ENCODE measurements at regions not wholly inside any gene's neighbourhood (a gene's known extent, or its start where the extent isn't known, plus 50 kb on each side); places are given as distances from the start of the nearest gene placed in this dataset.
"Not testable (repeated sequence)": the region's sequence is repeated elsewhere in the genome, so short reads cannot be mapped to it uniquely, and the experiment has no call there.

DNA sequence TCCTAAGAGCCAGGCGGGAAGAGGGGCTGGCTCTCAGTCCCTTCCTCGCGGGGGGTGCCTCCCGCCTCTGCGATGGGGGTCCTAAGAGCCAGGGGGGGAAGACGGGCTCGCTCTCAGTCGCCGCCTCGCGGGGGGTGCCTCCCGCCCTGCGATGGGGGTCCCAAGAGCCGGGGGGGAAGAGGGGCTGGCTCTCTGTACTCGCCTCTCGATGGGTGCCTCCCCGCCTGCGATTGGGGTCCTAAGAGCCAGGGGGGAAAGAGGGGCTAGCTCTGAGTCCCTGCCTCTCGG, 2326.1 kb upstream of the PCDH20 start:
- not testable (repeated sequence) for H3K36me3 Mint-ChIP-seq (ENCODE audit: low read depth); DNase-seq; H3K27me3 Mint-ChIP-seq

DNA sequence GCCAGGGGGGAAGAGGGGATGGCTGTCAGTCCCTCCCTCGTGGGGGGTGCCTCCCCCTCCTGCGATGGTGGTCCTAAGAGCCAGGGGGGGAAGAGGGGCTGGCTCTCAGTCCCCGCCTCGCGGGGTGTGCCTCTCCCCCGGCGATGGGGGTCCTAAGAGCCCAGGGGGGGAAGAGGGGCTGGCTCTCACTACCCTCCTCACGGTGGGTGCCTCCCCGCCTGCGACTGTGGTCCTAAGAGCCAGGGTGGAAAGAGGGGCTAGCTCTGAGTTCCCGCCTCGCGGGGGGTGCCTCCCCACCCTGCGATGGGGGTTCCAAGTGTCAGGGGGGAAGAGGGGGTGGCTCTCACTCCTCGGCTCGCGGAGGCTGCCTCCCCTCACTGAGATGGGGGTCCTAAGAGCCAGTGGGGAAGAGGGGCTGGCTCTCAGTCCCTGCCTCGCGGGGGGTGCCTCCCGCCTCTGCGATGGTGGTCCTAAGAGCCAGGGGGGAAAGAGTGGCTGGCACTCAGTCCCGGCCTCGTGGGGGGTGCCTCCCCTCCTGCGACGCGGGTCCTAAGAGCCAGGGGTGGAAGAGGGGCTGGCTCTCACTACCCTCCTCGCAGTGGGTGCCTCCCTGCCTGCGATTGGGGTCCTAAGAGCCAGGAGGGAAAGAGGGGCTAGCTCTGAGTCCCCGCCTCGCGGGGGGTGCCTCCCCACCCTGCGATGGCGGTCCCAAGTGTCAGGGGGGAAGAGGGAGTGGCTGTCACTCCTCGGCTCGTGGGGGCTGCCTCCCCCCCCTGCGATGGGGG, 2325.6 kb upstream of the PCDH20 start:
- H3K4me3 ChIP-seq (ENCODE audit: low read length): no peak overlapping the region
- no peaks in the 10 kb centered on the region for H3K9me3 Mint-ChIP-seq
- H3K27ac Mint-ChIP-seq: no peak overlapping the region
- no peaks in the 10 kb centered on the region for H3K4me1 Mint-ChIP-seq (ENCODE audit: low read depth)
- CTCF ChIA-PET: no interaction called here
- H3K27me3 Mint-ChIP-seq: no peaks in the 10 kb centered on the region
- no peaks in the 10 kb centered on the region for H3K36me3 Mint-ChIP-seq (ENCODE audit: low read depth)
- H3K9me3 ChIP-seq (ENCODE audit: control insufficient read depth in 1 of 2, insufficient read depth in 1 of 2, low read length in 2 of 2): peaks cover 0 to 47% of the 10 kb centered on the region in 2 experiments
- TF ChIP-seq, protein P1, sequence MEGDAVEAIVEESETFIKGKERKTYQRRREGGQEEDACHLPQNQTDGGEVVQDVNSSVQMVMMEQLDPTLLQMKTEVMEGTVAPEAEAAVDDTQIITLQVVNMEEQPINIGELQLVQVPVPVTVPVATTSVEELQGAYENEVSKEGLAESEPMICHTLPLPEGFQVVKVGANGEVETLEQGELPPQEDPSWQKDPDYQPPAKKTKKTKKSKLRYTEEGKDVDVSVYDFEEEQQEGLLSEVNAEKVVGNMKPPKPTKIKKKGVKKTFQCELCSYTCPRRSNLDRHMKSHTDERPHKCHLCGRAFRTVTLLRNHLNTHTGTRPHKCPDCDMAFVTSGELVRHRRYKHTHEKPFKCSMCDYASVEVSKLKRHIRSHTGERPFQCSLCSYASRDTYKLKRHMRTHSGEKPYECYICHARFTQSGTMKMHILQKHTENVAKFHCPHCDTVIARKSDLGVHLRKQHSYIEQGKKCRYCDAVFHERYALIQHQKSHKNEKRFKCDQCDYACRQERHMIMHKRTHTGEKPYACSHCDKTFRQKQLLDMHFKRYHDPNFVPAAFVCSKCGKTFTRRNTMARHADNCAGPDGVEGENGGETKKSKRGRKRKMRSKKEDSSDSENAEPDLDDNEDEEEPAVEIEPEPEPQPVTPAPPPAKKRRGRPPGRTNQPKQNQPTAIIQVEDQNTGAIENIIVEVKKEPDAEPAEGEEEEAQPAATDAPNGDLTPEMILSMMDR (IDR thresholded peaks at IDR 0.05): no peak
- no peaks in the 10 kb centered on the region for H3K27me3 ChIP-seq (ENCODE audit: control insufficient read depth in 1 of 2, insufficient read depth in 2 of 2, low read length in 2 of 2)
- intact Hi-C loops (cut with DNase I, micrococcal nuclease): no loop called here
- H3K4me3 Mint-ChIP-seq: no peak overlapping the region
- H3K27ac ChIP-seq (ENCODE audit: low read depth in 1 of 2, low read length in 2 of 2): no peak overlapping the region
- peak in 1 of 14 experiments; percentile 8 for DNase-seq
- no peaks in the 10 kb centered on the region for H3K36me3 ChIP-seq (ENCODE audit: insufficient read depth, low read length)
- POLR2A ChIA-PET: no interaction called here
- ATAC-seq (ENCODE audit: poor library complexity): no peak
- H3K4me1 ChIP-seq (ENCODE audit: insufficient read depth, low read length): no peaks in the 10 kb centered on the region

More for the DNA sequence above, 2326.1 kb upstream of the PCDH20 start:
- H3K27ac Mint-ChIP-seq; H3K4me3 ChIP-seq (ENCODE audit: low read length); H3K27ac ChIP-seq (ENCODE audit: low read depth in 1 of 2, low read length in 2 of 2); H3K4me3 Mint-ChIP-seq; H3K4me1 ChIP-seq (ENCODE audit: insufficient read depth, low read length); H3K36me3 ChIP-seq (ENCODE audit: insufficient read depth, low read length); H3K9me3 Mint-ChIP-seq; intact Hi-C loops (cut with DNase I, micrococcal nuclease); POLR2A ChIA-PET; H3K27me3 ChIP-seq (ENCODE audit: control insufficient read depth in 1 of 2, insufficient read depth in 2 of 2, low read length in 2 of 2); H3K4me1 Mint-ChIP-seq (ENCODE audit: low read depth); ATAC-seq (ENCODE audit: poor library complexity); CTCF ChIA-PET: not testable (repeated sequence)
- H3K9me3 ChIP-seq (ENCODE audit: control insufficient read depth in 1 of 2, insufficient read depth in 1 of 2, low read length in 2 of 2): peaks cover 0 to 47% of the 10 kb centered on the region in 2 experiments

DNA sequence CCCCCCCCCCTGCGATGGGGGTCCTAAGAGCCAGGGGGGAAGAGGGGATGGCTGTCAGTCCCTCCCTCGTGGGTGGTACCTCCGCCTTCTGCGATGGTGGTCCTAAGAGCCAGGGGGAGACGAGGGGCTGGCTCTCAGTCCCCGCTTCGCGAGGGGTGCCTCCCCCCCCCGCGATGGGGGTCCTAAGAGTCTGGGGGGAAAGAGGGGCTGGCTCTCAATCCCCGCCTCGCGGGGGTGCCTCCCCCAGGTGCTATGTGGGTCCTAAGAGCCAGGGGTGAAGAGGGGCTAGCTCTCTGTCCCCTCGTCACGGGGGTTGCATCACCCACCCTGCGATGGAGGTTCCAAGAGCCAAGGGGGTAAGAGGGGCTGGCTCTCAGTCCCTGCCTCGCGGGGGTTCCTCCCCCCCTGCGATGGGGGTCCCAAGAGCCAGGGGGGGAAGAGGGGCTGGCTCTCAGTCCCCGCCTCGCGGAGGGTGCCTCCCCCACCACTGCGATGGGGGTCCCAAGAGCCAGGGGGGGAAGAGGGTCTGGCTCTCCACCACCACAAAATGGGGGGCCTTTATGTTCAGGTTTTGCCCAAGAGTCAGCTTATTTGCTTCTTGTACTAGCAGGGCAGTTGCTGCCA, 2323.6 kb upstream of the PCDH20 start:
- H3K4me1 ChIP-seq (ENCODE audit: insufficient read depth, low read length); H3K27ac Mint-ChIP-seq; intact Hi-C loops (cut with DNase I, micrococcal nuclease); H3K27me3 Mint-ChIP-seq; H3K9me3 Mint-ChIP-seq; CTCF ChIA-PET; DNase-seq; ATAC-seq (ENCODE audit: poor library complexity); H3K36me3 Mint-ChIP-seq (ENCODE audit: low read depth); POLR2A ChIA-PET; H3K27me3 ChIP-seq (ENCODE audit: control insufficient read depth in 1 of 2, insufficient read depth in 2 of 2, low read length in 2 of 2); H3K4me1 Mint-ChIP-seq (ENCODE audit: low read depth); H3K4me3 Mint-ChIP-seq; H3K27ac ChIP-seq (ENCODE audit: low read depth in 1 of 2, low read length in 2 of 2); H3K4me3 ChIP-seq (ENCODE audit: low read length); H3K36me3 ChIP-seq (ENCODE audit: insufficient read depth, low read length): not testable (repeated sequence)
- H3K9me3 ChIP-seq (ENCODE audit: control insufficient read depth in 1 of 2, insufficient read depth in 1 of 2, low read length in 2 of 2): peaks cover 0 to 47% of the 10 kb centered on the region in 2 experiments

DNA sequence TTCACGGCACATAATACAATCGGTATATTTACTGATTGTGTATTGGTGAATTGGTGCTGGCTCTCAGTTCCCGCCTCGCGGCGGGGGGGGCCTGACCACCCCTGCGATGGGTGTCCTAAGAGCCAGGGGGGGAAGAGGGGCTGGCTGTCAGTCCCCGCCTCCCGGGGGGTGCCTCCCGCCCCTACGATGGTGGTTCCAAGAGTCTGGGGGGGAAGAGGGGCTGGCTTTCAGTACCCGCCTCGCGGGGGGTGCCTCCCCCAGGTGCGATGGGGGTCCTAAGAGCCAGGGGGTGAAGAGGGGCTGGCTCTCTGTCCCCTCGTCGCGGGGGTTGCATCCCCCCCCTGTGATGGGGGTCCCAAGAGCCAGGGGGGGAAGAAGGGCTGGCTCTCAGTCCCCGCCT, 2321.8 kb upstream of the PCDH20 start:
- peak in 1 of 14 experiments; percentile 9 for DNase-seq
- Histone ChIP-seq H3K27ac (ENCODE audit: low read depth in 1 of 2, low read length in 2 of 2) (no peak overlapping the region), H3K4me1 (ENCODE audit: insufficient read depth, low read length) (no peaks in the 10 kb centered on the region), H3K36me3 (ENCODE audit: insufficient read depth, low read length) (no peaks in the 10 kb centered on the region), H3K9me3 (ENCODE audit: control insufficient read depth in 1 of 2, insufficient read depth in 1 of 2, low read length in 2 of 2) (peaks cover 0 to 47% of the 10 kb centered on the region in 2 experiments), H3K4me3 (ENCODE audit: low read length) (no peak overlapping the region), H3K27me3 (ENCODE audit: control insufficient read depth in 1 of 2, insufficient read depth in 2 of 2, low read length in 2 of 2) (no peaks in the 10 kb centered on the region)
- no peaks in the 10 kb centered on the region for H3K9me3 Mint-ChIP-seq
- ChIA-PET POLR2A (no interaction called here), CTCF (no interaction called here)
- no peak overlapping the region for H3K4me3 Mint-ChIP-seq
- H3K27ac Mint-ChIP-seq: no peak overlapping the region
- no peaks in the 10 kb centered on the region for H3K36me3 Mint-ChIP-seq (ENCODE audit: low read depth)
- no peak for ATAC-seq (ENCODE audit: poor library complexity)
- TF ChIP-seq, protein P1 (IDR thresholded peaks at IDR 0.05): no peak
- no peaks in the 10 kb centered on the region for H3K4me1 Mint-ChIP-seq (ENCODE audit: low read depth)
- H3K27me3 Mint-ChIP-seq: no peaks in the 10 kb centered on the region
- intact Hi-C loops (cut with DNase I, micrococcal nuclease): no loop called here
